MG63 (cell line): ENCODE measurements at regions not wholly inside any gene's neighbourhood (a gene's known extent, or its start where the extent isn't known, plus 50 kb on each side); places are given as distances from the start of the nearest gene placed in this dataset.
"Not testable (repeated sequence)": the region's sequence is repeated elsewhere in the genome, so short reads cannot be mapped to it uniquely, and the experiment has no call there.

ENCODE experiments used
- DNase-seq: peaks from one replicate; pipeline ENCODE4 v3.0.0-alpha.2; 2020
- H3K27me3 ChIP-seq: fragments of 250-450 bp; sonication (Bioruptor Pico); 2 replicates; pipeline ENCODE4 v1.5.1; 2020; ENCODE audit warnings: mild to moderate bottlenecking, moderate library complexity
- H3K36me3 ChIP-seq: fragments of 250-450 bp; sonication (Bioruptor Pico); 2 replicates; pipeline ENCODE4 v1.5.1; 2020; ENCODE audit warnings: mild to moderate bottlenecking, moderate library complexity
- H3K4me3 ChIP-seq: fragments of 250-450 bp; sonication (Bioruptor Pico); 2 replicates; pipeline ENCODE4 v1.5.1; 2020; ENCODE audit warnings: mild to moderate bottlenecking, moderate library complexity
- H3K9me3 ChIP-seq: fragments of 250-450 bp; sonication (Bioruptor Pico); 2 replicates; pipeline ENCODE4 v1.5.1; 2020; ENCODE audit warnings: mild to moderate bottlenecking, moderate library complexity

- Histone ChIP-seq H3K27me3 (no peaks in the 10 kb centered on the region), H3K36me3 (no peaks in the 10 kb centered on the region), H3K9me3 (no peaks in the 10 kb centered on the region), H3K4me3 (no peak overlapping the region)
- DNase-seq: no peak
Measured at GRCh38 chrX:77275392-77275791, 171.8 kb upstream of the FGF16 start.

GRCh38 chrX:77276742-77277141 is 170.4 kb upstream of the FGF16 start:
- DNase-seq: no peak
- no peak overlapping the region for H3K4me3 ChIP-seq

GRCh38 chrX:77277911-77278310 is 169.3 kb upstream of the FGF16 start:
- DNase-seq: no peak
- no peak overlapping the region for H3K4me3 ChIP-seq
- no peaks in the 10 kb centered on the region for H3K36me3 ChIP-seq
- H3K9me3 ChIP-seq: no peaks in the 10 kb centered on the region
- no peaks in the 10 kb centered on the region for H3K27me3 ChIP-seq

More at GRCh38 chrX:77276742-77277141, 170.4 kb upstream of the FGF16 start:
- no peaks in the 10 kb centered on the region for H3K9me3 ChIP-seq
- no peaks in the 10 kb centered on the region for H3K36me3 ChIP-seq
- H3K27me3 ChIP-seq: no peaks in the 10 kb centered on the region

GRCh38 chrX:77279373-77279772 is 167.8 kb upstream of the FGF16 start:
- H3K4me3 ChIP-seq, DNase-seq, H3K36me3 ChIP-seq: not testable (repeated sequence)

DNA sequence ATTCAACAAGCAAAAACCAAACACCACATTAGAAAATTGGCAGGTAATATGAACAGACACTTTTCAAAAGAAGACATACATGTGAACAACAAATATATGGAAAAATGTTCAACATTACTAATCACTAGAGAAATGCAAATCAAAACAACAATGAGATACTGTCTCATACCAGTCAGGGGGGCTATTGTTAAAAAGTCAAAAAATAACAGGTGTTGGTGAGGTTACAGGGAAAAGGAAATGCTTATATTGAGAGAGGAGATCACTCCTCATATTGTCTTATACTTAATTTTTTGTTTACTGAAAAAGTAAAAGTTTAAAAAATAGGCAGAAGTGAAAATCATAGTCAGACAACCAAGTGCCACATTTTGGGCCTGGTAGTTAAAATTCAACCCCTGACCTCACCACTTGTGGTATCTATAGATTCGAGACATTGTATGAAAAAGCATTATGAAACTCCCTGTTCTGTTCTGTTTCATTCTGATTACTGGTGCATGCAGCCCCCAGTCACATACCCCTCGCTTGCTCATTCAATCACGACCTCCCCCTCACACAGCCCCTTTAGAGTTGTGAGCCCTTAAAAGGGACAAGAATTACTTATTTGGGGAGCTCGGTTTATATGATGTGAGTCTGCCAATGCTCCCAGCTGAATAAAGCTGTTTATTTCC is 153.7 kb upstream of the FGF16 start:
- H3K27me3 ChIP-seq: no peaks in the 10 kb centered on the region
- no peaks in the 10 kb centered on the region for H3K36me3 ChIP-seq
- H3K4me3 ChIP-seq: no peak overlapping the region
- H3K9me3 ChIP-seq: no peaks in the 10 kb centered on the region
- DNase-seq: no peak

More at GRCh38 chrX:77279373-77279772, 167.8 kb upstream of the FGF16 start:
- not testable (repeated sequence) for H3K9me3 ChIP-seq, H3K27me3 ChIP-seq

DNA sequence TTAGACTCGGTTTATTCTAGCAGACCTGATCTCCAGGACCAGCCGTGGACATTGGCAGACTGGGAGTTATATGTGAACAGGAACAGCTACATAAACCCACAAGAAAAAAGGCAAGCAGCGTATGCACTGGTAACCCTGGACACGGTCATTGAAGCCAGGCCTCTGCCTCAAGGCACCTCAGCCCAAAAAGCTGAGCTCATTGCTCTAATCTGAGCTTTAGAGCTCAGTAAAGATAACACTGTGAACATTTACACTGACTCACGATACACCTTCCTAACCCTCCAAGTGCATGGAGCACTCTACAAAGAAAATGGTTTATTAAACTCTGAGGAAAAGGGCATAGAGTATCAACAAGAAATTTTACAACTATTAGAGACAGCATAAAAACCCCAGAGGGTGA is 148.9 kb upstream of the FGF16 start:
- Histone ChIP-seq H3K4me3 (no peak overlapping the region), H3K36me3 (no peaks in the 10 kb centered on the region), H3K27me3 (no peaks in the 10 kb centered on the region), H3K9me3 (no peaks in the 10 kb centered on the region)
- no peak for DNase-seq

DNA sequence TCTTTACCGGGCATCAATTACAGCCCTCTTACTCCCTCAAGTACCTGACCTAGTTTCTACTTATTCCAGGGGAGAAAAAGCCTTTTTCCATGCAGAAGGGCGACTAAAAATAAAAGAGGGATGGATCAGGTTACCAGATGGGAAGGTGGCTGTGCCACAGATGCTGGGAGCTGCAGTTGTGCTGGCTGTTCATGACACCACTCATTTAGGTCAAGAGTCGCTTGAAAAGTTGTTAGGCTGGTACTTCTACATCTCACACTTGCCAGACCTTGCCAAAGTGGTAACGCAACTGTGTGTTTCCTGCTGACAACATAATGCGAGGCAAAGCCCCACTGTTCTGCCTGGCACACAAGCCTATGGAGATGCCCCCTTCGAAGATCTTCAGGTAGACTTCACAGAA is 148.4 kb upstream of the FGF16 start:
- H3K27me3 ChIP-seq: no peaks in the 10 kb centered on the region
- DNase-seq: no peak
- H3K36me3 ChIP-seq: no peaks in the 10 kb centered on the region
- H3K4me3 ChIP-seq: no peak overlapping the region
- H3K9me3 ChIP-seq: no peaks in the 10 kb centered on the region

DNA sequence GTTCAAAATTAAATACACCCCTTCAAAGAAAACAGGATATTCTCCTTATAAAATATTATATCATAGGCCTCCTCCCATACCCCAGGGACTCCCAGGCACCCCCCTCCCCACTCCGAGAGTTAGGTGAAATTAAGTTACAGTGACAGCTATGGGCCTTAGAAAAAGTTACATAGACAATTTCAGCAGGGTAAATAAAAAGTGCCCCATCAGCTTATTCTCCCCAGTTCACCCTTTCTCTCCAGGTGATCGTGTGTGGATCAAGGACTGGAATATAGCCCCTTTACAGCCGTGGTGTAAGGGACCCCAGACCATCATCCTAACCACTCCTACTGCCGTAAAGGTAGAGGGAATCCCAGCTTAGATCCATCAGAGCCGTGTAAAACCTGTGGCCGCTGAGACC is 147.6 kb upstream of the FGF16 start:
- Histone ChIP-seq H3K27me3 (no peaks in the 10 kb centered on the region), H3K4me3 (no peak overlapping the region), H3K9me3 (no peaks in the 10 kb centered on the region), H3K36me3 (no peaks in the 10 kb centered on the region)
- DNase-seq: no peak

DNA sequence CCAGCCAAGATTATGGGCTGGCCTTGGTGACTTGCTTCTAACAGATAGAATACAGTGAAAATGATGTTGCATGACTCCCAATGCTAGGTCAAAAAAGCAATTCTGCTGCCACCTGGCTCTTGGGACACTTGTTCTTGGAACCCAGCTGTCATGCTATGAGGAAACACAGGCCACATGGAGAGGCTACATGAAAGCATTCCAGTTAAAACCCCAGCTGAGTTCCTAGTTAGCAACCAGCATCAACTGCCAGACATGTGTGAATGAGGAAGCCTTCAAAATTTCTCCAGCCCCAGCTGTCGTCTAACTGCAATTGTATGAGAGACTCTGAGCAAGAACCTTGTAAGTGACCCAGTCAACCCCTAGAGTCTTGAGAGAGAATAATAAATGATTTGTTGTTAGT is 105.2 kb upstream of the FGF16 start:
- Histone ChIP-seq H3K36me3 (no peaks in the 10 kb centered on the region), H3K27me3 (no peaks in the 10 kb centered on the region), H3K9me3 (no peaks in the 10 kb centered on the region), H3K4me3 (no peak overlapping the region)
- no peak for DNase-seq

GRCh38 chrX:77346859-77347258 is 100.3 kb upstream of the FGF16 start:
- DNase-seq: no peak
- H3K9me3 ChIP-seq: no peaks in the 10 kb centered on the region
- no peaks in the 10 kb centered on the region for H3K36me3 ChIP-seq
- no peak overlapping the region for H3K4me3 ChIP-seq
- H3K27me3 ChIP-seq: no peaks in the 10 kb centered on the region

DNA sequence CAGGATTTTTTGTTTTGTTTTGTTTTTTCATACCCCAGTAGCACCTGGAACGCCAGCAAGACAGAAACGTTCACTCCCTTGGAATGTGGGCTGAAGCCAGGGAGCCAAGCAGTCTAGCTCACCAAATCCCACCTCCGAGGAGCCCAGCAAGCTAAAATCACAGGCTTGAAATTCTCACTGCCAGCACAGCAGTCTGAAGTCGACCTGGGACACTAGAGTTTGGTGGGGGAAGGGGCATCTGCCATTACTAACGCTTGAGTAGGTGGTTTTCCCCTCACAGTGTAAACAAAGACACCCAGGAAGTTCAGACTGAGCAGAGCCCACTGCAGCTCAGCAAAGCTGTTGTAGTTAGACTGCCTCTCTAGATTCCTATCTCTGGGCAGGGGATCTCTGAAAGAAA is 99.6 kb upstream of the FGF16 start:
- Histone ChIP-seq H3K4me3 (no peak overlapping the region), H3K27me3 (no peaks in the 10 kb centered on the region), H3K9me3 (no peaks in the 10 kb centered on the region), H3K36me3 (no peaks in the 10 kb centered on the region)
- peak; percentile 52 for DNase-seq

- no peaks in the 10 kb centered on the region for H3K9me3 ChIP-seq
- H3K27me3 ChIP-seq: no peaks in the 10 kb centered on the region
- no peak overlapping the region for H3K4me3 ChIP-seq
- H3K36me3 ChIP-seq: no peaks in the 10 kb centered on the region
- no peak for DNase-seq
Measured at GRCh38 chrX:77389891-77390290, 57.3 kb upstream of the FGF16 start.

DNA sequence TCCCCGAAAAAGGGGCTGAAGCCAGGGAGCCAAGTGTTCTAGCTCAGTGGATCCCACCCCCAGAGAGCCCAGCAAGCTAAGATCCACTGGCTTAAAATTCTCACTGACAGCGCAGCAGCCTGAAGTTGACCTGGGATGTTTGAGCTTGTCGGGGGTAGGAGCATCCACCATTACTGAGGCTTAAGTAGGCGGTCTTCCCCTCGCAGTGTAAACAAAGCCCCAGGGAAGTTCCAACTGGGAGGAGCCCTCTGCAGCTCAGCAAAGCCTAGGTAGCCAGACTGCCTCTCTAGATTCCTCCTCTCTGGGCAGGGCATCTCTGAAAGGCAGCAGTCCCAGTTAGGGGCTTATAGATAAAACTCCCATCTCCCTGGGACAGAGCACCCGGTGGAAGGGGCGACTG is 56.8 kb upstream of the FGF16 start:
- not testable (repeated sequence) for H3K4me3 ChIP-seq, DNase-seq, H3K36me3 ChIP-seq, H3K9me3 ChIP-seq, H3K27me3 ChIP-seq

DNA sequence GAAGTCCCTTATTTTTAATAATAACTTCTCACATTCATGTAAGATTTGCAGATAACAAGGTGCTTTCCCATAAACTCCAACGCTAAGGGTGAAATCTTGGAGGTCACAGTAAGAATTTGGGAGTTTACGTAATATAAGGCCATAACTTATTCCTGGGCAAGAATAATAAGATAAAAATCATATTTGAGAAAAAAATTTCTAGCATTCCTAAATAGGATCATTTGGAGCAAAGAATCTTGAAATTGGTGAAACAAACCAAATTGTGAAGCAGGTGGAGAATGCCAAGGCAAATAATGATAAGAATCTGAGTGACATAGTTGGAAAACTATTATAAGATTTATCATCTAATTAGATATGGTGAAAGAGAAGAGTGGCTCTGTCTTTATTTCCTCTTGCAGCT is 50.4 kb upstream of the FGF16 start:
- Histone ChIP-seq H3K9me3 (no peaks in the 10 kb centered on the region), H3K27me3 (no peaks in the 10 kb centered on the region), H3K4me3 (no peak overlapping the region), H3K36me3 (no peaks in the 10 kb centered on the region)
- DNase-seq: no peak
